ENCODE measurements at regions not wholly inside any gene's neighbourhood (a gene's known extent, or its start where the extent isn't known, plus 50 kb on each side); places are given as distances from the start of the nearest gene placed in this dataset.

GRCh38 chr2:8498994-8499393 lies 182.9 kb upstream of the ID2 start:
- no peak for TF ChIP-seq CTCF (IDR thresholded peaks at IDR 0.05; ENCODE audit: partially characterized antibody, unreplicated experiment)
- no peaks in the 10 kb centered on the region for H3K4me1 Mint-ChIP-seq (ENCODE audit: low read depth, unreplicated experiment)
- H3K4me3 Mint-ChIP-seq (ENCODE audit: unreplicated experiment) = no peak overlapping the region
- H3K27me3 Mint-ChIP-seq (ENCODE audit: unreplicated experiment) = no peaks in the 10 kb centered on the region
- no peak for DNase-seq
- H3K9me3 Mint-ChIP-seq (ENCODE audit: unreplicated experiment) = no peaks in the 10 kb centered on the region
- H3K27ac Mint-ChIP-seq (ENCODE audit: unreplicated experiment) = no peak overlapping the region
- no peaks in the 10 kb centered on the region for H3K36me3 Mint-ChIP-seq (ENCODE audit: unreplicated experiment)

- H3K9me3 Mint-ChIP-seq (ENCODE audit: unreplicated experiment) = no peaks in the 10 kb centered on the region
- H3K27ac Mint-ChIP-seq (ENCODE audit: unreplicated experiment) = no peak overlapping the region
- no peaks in the 10 kb centered on the region for H3K27me3 Mint-ChIP-seq (ENCODE audit: unreplicated experiment)
- H3K4me3 Mint-ChIP-seq (ENCODE audit: unreplicated experiment) = no peak overlapping the region
- no peak for DNase-seq
- no peak for TF ChIP-seq CTCF (IDR thresholded peaks at IDR 0.05; ENCODE audit: partially characterized antibody, unreplicated experiment)
- no peaks in the 10 kb centered on the region for H3K36me3 Mint-ChIP-seq (ENCODE audit: unreplicated experiment)
- no peaks in the 10 kb centered on the region for H3K4me1 Mint-ChIP-seq (ENCODE audit: low read depth, unreplicated experiment)
These were observed 181.5 kb upstream of the ID2 start for GRCh38 chr2:8500124-8501054.

- Mint-ChIP-seq H3K36me3 (ENCODE audit: unreplicated experiment) (no peaks in the 10 kb centered on the region), H3K27me3 (ENCODE audit: unreplicated experiment) (no peaks in the 10 kb centered on the region), H3K4me3 (ENCODE audit: unreplicated experiment) (no peak overlapping the region), H3K4me1 (ENCODE audit: low read depth, unreplicated experiment) (no peaks in the 10 kb centered on the region), H3K27ac (ENCODE audit: unreplicated experiment) (no peak overlapping the region), H3K9me3 (ENCODE audit: unreplicated experiment) (no peaks in the 10 kb centered on the region)
- no peak for TF ChIP-seq CTCF (IDR thresholded peaks at IDR 0.05; ENCODE audit: partially characterized antibody, unreplicated experiment)
- DNase-seq = no peak
These were observed 180.7 kb upstream of the ID2 start for GRCh38 chr2:8501061-8501720.

- TF ChIP-seq CTCF (IDR thresholded peaks at IDR 0.05; ENCODE audit: partially characterized antibody, unreplicated experiment) = no peak
- no peak for DNase-seq
- H3K4me3 Mint-ChIP-seq (ENCODE audit: unreplicated experiment) = no peak overlapping the region
- H3K4me1 Mint-ChIP-seq (ENCODE audit: low read depth, unreplicated experiment) = no peaks in the 10 kb centered on the region
- H3K9me3 Mint-ChIP-seq (ENCODE audit: unreplicated experiment) = no peaks in the 10 kb centered on the region
- H3K36me3 Mint-ChIP-seq (ENCODE audit: unreplicated experiment) = no peaks in the 10 kb centered on the region
- no peak overlapping the region for H3K27ac Mint-ChIP-seq (ENCODE audit: unreplicated experiment)
- H3K27me3 Mint-ChIP-seq (ENCODE audit: unreplicated experiment) = no peaks in the 10 kb centered on the region
These were observed 179.5 kb upstream of the ID2 start for GRCh38 chr2:8502316-8502715.
